CD14-positive monocyte (primary cell): ENCODE measurements at regions not wholly inside any gene's neighbourhood (a gene's known extent, or its start where the extent isn't known, plus 50 kb on each side); places are given as distances from the start of the nearest gene placed in this dataset.

Source experiments
- DNase-seq, 3 donors: peaks; one replicate each; pipeline ENCODE4 v3.0.0-alpha.2; 2011 to 2022
- H2AFZ ChIP-seq: 2 replicates; pipeline ENCODE4 v1.6.0; 2012; ENCODE audit warnings: mild to moderate bottlenecking, low read depth, low read length, inconsistent platforms; ENCODE audit not compliant: insufficient read depth, poor library complexity, severe bottlenecking
- H3K27ac ChIP-seq, 2 donors: 1 replicate in 1 of 2; 2 replicates in 1 of 2; pipeline ENCODE4 v1.5.1; 2012 to 2013; ENCODE audit warnings: low read length in 2 of 2, control low read depth in 1 of 2, inconsistent platforms in 1 of 2, low read depth in 1 of 2, mild to moderate bottlenecking in 1 of 2
- H3K27me3 ChIP-seq, 2 donors: one replicate each; pipeline versions ENCODE4 v1.6.0 to v1.6.1; 2011 to 2013; ENCODE audit warnings: low read length in 2 of 2; ENCODE audit not compliant: control insufficient read depth in 2 of 2, insufficient read depth in 2 of 2
- H3K36me3 ChIP-seq, 2 donors: replicated peaks in 1 of 2; 1 replicate in 1 of 2; 2 replicates in 1 of 2; pipeline versions ENCODE4 v1.5.1 to v1.6.1; 2012 to 2013; ENCODE audit warnings: low read length in 2 of 2, control low read depth in 1 of 2, inconsistent platforms in 1 of 2, mild to moderate bottlenecking in 1 of 2; ENCODE audit not compliant: insufficient read depth in 2 of 2, control insufficient read depth in 1 of 2
- H3K4me1 ChIP-seq, 2 donors: 1 replicate in 1 of 2; 2 replicates in 1 of 2; pipeline versions ENCODE4 v1.5.1 to v1.6.1; 2012 to 2013; ENCODE audit warnings: low read length in 2 of 2, control low read depth in 1 of 2, inconsistent platforms in 1 of 2, mild to moderate bottlenecking in 1 of 2, moderate library complexity in 1 of 2; ENCODE audit not compliant: insufficient read depth in 2 of 2, control insufficient read depth in 1 of 2
- H3K4me2 ChIP-seq: replicated peaks from 2 replicates; pipeline ENCODE3; 2012; ENCODE audit warnings: low read length, moderate library complexity, mild to moderate bottlenecking; ENCODE audit not compliant: poor library complexity, severe bottlenecking; ENCODE audit errors: extremely low read depth
- H3K4me3 ChIP-seq, 3 experiments: fragments of 200-600 bp in 1 of 3; sonication (generic) in 1 of 3; replicated peaks in 1 of 3; 1 replicate in 2 of 3; 2 replicates in 1 of 3; pipeline ENCODE4 v1.5.1; 2011 to 2013; ENCODE audit warnings: low read length in 3 of 3, mild to moderate bottlenecking in 3 of 3, control low read depth in 2 of 3, low read depth in 2 of 3, inconsistent platforms in 1 of 3, moderate library complexity in 1 of 3
- H3K79me2 ChIP-seq: 2 replicates; pipeline ENCODE4 v1.6.0; 2012; ENCODE audit warnings: mild to moderate bottlenecking, control low read depth, inconsistent platforms, low read length, moderate library complexity; ENCODE audit not compliant: insufficient read depth
- H3K9ac ChIP-seq: 2 replicates; pipeline ENCODE4 v1.6.0; 2017; ENCODE audit warnings: low read length, mild to moderate bottlenecking; ENCODE audit not compliant: insufficient read depth, poor library complexity, severe bottlenecking
- H3K9me3 ChIP-seq, 2 donors: replicated peaks in 1 of 2; 1 replicate in 1 of 2; 2 replicates in 1 of 2; pipeline versions ENCODE4 v1.5.1 to v1.6.1; 2012 to 2013; ENCODE audit warnings: low read length in 2 of 2, control low read depth in 1 of 2; ENCODE audit not compliant: control insufficient read depth in 1 of 2, insufficient read depth in 1 of 2
- H4K20me1 ChIP-seq: 2 replicates; pipeline ENCODE4 v1.6.0; 2012; ENCODE audit warnings: mild to moderate bottlenecking, low read length, control low read depth, moderate library complexity; ENCODE audit not compliant: insufficient read depth
- H3K27ac Mint-ChIP-seq, 7 donors: one replicate each; pipeline ENCODE4 v1.8.0; 2020; ENCODE audit warnings: mild to moderate bottlenecking in 7 of 7, mixed read lengths in 7 of 7, moderate library complexity in 6 of 7, inconsistent platforms in 2 of 7
- H3K27me3 Mint-ChIP-seq, 3 donors: one replicate each; pipeline ENCODE4 v1.8.0; 2021 to 2022; ENCODE audit warnings: low read depth in 3 of 3, mild to moderate bottlenecking in 3 of 3, mixed read lengths in 3 of 3, moderate library complexity in 3 of 3, inconsistent platforms in 1 of 3
- H3K36me3 Mint-ChIP-seq, 2 donors: one replicate each; pipeline ENCODE4 v1.8.0; 2020; ENCODE audit warnings: mixed read lengths in 2 of 2, inconsistent platforms in 1 of 2, mild to moderate bottlenecking in 1 of 2
- H3K4me1 Mint-ChIP-seq: one replicate; pipeline ENCODE4 v1.8.0; 2020; ENCODE audit warnings: mild to moderate bottlenecking, mixed read lengths
- H3K4me3 Mint-ChIP-seq, 2 donors: one replicate each; pipeline ENCODE4 v1.8.0; 2020; ENCODE audit warnings: mild to moderate bottlenecking in 2 of 2, mixed read lengths in 2 of 2, moderate library complexity in 1 of 2
- H3K9me3 Mint-ChIP-seq, 7 donors: one replicate each; pipeline ENCODE4 v1.8.0; 2020 to 2022; ENCODE audit warnings: mixed read lengths in 7 of 7, mild to moderate bottlenecking in 6 of 7, moderate library complexity in 6 of 7, inconsistent platforms in 2 of 7
- WGBS: methylation state at CpG from one replicate; pipeline ENCODE4 v1.1.5; 2013; ENCODE audit warnings: missing lambda C conversion rate; ENCODE audit not compliant: insufficient coverage; 5-methylcytosine and 5-hydroxymethylcytosine counted together
- intact Hi-C, 2 donors: fragments of 100-400 bp; cut with micrococcal nuclease; formaldehyde crosslinking; loops; one replicate each; pipeline versions ENCODE4 v1.15.0 to v1.15.1; 2023
- TF ChIP-seq, protein P1 (sequence below): fragments of 200-600 bp; IDR thresholded peaks from one replicate; pipeline ENCODE4 v1.8.0; 2022; ENCODE audit warnings: antibody characterized with exemption, mild to moderate bottlenecking

DNA sequence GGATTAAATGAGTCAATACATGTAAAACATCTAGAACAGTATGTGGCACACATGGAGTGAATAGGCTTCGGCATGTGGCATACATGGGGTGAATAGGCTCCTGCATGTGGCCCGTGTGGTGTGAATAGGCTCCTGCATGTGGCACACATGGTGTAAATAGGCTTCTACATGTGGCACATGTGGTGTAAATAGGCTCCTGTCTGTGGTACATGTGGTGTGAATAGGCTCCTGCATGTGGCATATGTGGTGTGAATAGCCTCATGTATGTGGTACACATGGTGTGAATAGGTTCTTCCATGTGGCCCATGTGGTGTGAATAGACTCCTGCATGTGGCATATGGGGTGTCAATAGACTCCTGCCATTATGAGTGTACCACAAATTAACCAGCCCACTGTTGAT lies 219.1 kb upstream of the KIRREL3 start:
- TF ChIP-seq, protein P1, sequence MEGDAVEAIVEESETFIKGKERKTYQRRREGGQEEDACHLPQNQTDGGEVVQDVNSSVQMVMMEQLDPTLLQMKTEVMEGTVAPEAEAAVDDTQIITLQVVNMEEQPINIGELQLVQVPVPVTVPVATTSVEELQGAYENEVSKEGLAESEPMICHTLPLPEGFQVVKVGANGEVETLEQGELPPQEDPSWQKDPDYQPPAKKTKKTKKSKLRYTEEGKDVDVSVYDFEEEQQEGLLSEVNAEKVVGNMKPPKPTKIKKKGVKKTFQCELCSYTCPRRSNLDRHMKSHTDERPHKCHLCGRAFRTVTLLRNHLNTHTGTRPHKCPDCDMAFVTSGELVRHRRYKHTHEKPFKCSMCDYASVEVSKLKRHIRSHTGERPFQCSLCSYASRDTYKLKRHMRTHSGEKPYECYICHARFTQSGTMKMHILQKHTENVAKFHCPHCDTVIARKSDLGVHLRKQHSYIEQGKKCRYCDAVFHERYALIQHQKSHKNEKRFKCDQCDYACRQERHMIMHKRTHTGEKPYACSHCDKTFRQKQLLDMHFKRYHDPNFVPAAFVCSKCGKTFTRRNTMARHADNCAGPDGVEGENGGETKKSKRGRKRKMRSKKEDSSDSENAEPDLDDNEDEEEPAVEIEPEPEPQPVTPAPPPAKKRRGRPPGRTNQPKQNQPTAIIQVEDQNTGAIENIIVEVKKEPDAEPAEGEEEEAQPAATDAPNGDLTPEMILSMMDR: no peak
- Histone ChIP-seq H3K9ac (no peak overlapping the region), H3K9me3 (no peaks in the 10 kb centered on the region), H3K79me2 (no peaks in the 10 kb centered on the region), H3K4me2 (no peak overlapping the region), H3K4me1 (no peaks in the 10 kb centered on the region), H3K27ac (no peak overlapping the region), H4K20me1 (no peaks in the 10 kb centered on the region), H2AFZ (no peak overlapping the region), H3K4me3 (no peak overlapping the region), H3K27me3 (no peaks in the 10 kb centered on the region), H3K36me3 (no peaks in the 10 kb centered on the region)
- no peak overlapping the region for H3K4me3 Mint-ChIP-seq
- H3K27me3 Mint-ChIP-seq: peaks cover 0 to 2% (median 0%) of the 10 kb centered on the region in 3 donors
- no peaks in the 10 kb centered on the region for H3K4me1 Mint-ChIP-seq
- DNase-seq: no peak
- intact Hi-C loops: no loop called here
- no peaks in the 10 kb centered on the region for H3K36me3 Mint-ChIP-seq
- H3K27ac Mint-ChIP-seq: no peak overlapping the region
- H3K9me3 Mint-ChIP-seq: peaks cover 0 to 1% (median 0%) of the 10 kb centered on the region in 7 donors
- 80% methylated on average over 2 of the region's 2 CpGs for WGBS

DNA sequence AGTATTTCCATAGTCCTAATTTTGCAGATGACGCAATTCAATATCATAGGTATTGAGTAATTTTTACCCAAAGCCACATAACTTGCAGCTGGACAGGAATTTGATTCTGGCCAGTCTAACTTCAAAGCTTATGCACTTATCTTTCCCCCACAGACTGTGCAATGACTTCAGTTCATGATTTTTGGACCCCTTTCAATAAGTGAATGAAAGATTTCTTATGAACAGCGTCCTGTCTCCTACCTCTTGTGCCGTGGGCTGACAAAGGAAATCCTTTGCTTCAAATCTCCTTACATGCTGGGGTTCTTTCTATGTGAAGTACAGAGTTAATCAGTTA lies 217.7 kb upstream of the KIRREL3 start:
- intact Hi-C loops: no loop called here
- WGBS: no CpG with 5 or more reads among the region's 3 CpGs
- Histone ChIP-seq H3K9ac (no peak overlapping the region), H2AFZ (no peak overlapping the region), H4K20me1 (no peaks in the 10 kb centered on the region), H3K9me3 (no peaks in the 10 kb centered on the region), H3K4me2 (no peak overlapping the region), H3K27me3 (no peaks in the 10 kb centered on the region), H3K4me1 (no peaks in the 10 kb centered on the region), H3K36me3 (no peaks in the 10 kb centered on the region), H3K4me3 (no peak overlapping the region), H3K79me2 (no peaks in the 10 kb centered on the region), H3K27ac (no peak overlapping the region)
- Mint-ChIP-seq H3K36me3 (no peaks in the 10 kb centered on the region), H3K4me3 (no peak overlapping the region), H3K27me3 (peaks cover 0 to 2% (median 0%) of the 10 kb centered on the region in 3 donors), H3K9me3 (peaks cover 0 to 1% (median 0%) of the 10 kb centered on the region in 7 donors), H3K27ac (no peak overlapping the region), H3K4me1 (no peaks in the 10 kb centered on the region)
- TF ChIP-seq, protein P1: no peak
- DNase-seq: no peak
